Activated CD4-positive, CD25-positive, alpha-beta regulatory T cell treated with anti-CD3 and anti-CD28 coated beads, Interleukin-2, amount 50 U/mL, for 16 hours (primary cell): ENCODE measurements at regions not wholly inside any gene's neighbourhood (a gene's known extent, or its start where the extent isn't known, plus 50 kb on each side); places are given as distances from the start of the nearest gene placed in this dataset.
"Not testable (repeated sequence)": the region's sequence is repeated elsewhere in the genome, so short reads cannot be mapped to it uniquely, and the experiment has no call there.

Experiments
- DNase-seq: peaks from one replicate; pipeline ENCODE4 v3.0.0-alpha.2; 2020; ENCODE audit warnings: low read depth, low spot score

GRCh38 chr2:40915651-40916050 is 463.8 kb upstream of the SLC8A1 start:
- no peak for DNase-seq

- no peak for DNase-seq
These were observed 483.5 kb upstream of the SLC8A1 start for GRCh38 chr2:40935349-40935748.

- no peak for DNase-seq
These were observed 485.4 kb upstream of the SLC8A1 start for GRCh38 chr2:40937284-40937683.

GRCh38 chr2:40953341-40953740 is 501.5 kb upstream of the SLC8A1 start:
- DNase-seq, result no peak

- DNase-seq, result no peak
These were observed 503.2 kb upstream of the SLC8A1 start for GRCh38 chr2:40955042-40955441.

GRCh38 chr2:40955635-40956034 is 503.7 kb upstream of the SLC8A1 start:
- no peak for DNase-seq

GRCh38 chr2:40957508-40957907 is 505.6 kb upstream of the SLC8A1 start:
- DNase-seq, result no peak

- DNase-seq, result no peak
These were observed 510.1 kb upstream of the SLC8A1 start for GRCh38 chr2:40962026-40962425.

- DNase-seq, result no peak
These were observed 512.8 kb upstream of the SLC8A1 start for GRCh38 chr2:40964509-40965250.

GRCh38 chr2:40967451-40967850 is 515.6 kb upstream of the SLC8A1 start:
- DNase-seq, result no peak

- no peak for DNase-seq
These were observed 523.3 kb upstream of the SLC8A1 start for GRCh38 chr2:40975151-40975550.

GRCh38 chr2:40997362-40997761 is 545.5 kb upstream of the SLC8A1 start:
- DNase-seq, result no peak

GRCh38 chr2:41000374-41000773 is 548.5 kb upstream of the SLC8A1 start:
- DNase-seq, result no peak

GRCh38 chr2:41000906-41001305 is 549.0 kb upstream of the SLC8A1 start:
- no peak for DNase-seq

GRCh38 chr2:41004700-41005099 is 552.8 kb upstream of the SLC8A1 start:
- DNase-seq, result no peak

- no peak for DNase-seq
These were observed 568.5 kb upstream of the SLC8A1 start for GRCh38 chr2:41020358-41020757.

- DNase-seq, result no peak
These were observed 572.9 kb upstream of the SLC8A1 start for GRCh38 chr2:41024816-41025215.

- DNase-seq, result no peak
These were observed 574.7 kb upstream of the SLC8A1 start for GRCh38 chr2:41026613-41027012.

GRCh38 chr2:41027095-41027494 is 575.2 kb upstream of the SLC8A1 start:
- DNase-seq, result no peak

- DNase-seq, result no peak
These were observed 579.4 kb upstream of the SLC8A1 start for GRCh38 chr2:41031282-41031681.

- no peak for DNase-seq
These were observed 580.8 kb upstream of the SLC8A1 start for GRCh38 chr2:41032715-41033114.

GRCh38 chr2:41033127-41033526 is 581.2 kb upstream of the SLC8A1 start:
- DNase-seq, result no peak

GRCh38 chr2:41038408-41038807 is 586.5 kb upstream of the SLC8A1 start:
- DNase-seq, result no peak

GRCh38 chr2:41039750-41040149 is 587.9 kb upstream of the SLC8A1 start:
- DNase-seq, result not testable (repeated sequence)
